ENCODE measurements at regions not wholly inside any gene's neighbourhood (a gene's known extent, or its start where the extent isn't known, plus 50 kb on each side); places are given as distances from the start of the nearest gene placed in this dataset.

- no peak for TF ChIP-seq ZNF175 (tag by site-specific recombination; IDR thresholded peaks at IDR 0.05)
- no peak for TF ChIP-seq YY1 (tag by site-specific recombination; IDR thresholded peaks at IDR 0.05)
- no peak for TF ChIP-seq ZNF654 (tag by site-specific recombination; IDR thresholded peaks at IDR 0.05; ENCODE audit: low read depth)
- TF ChIP-seq, protein P1, sequence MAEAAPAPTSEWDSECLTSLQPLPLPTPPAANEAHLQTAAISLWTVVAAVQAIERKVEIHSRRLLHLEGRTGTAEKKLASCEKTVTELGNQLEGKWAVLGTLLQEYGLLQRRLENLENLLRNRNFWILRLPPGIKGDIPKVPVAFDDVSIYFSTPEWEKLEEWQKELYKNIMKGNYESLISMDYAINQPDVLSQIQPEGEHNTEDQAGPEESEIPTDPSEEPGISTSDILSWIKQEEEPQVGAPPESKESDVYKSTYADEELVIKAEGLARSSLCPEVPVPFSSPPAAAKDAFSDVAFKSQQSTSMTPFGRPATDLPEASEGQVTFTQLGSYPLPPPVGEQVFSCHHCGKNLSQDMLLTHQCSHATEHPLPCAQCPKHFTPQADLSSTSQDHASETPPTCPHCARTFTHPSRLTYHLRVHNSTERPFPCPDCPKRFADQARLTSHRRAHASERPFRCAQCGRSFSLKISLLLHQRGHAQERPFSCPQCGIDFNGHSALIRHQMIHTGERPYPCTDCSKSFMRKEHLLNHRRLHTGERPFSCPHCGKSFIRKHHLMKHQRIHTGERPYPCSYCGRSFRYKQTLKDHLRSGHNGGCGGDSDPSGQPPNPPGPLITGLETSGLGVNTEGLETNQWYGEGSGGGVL (tag by site-specific recombination; IDR thresholded peaks at IDR 0.05), result no peak
- no peak for TF ChIP-seq ZNF747 (tag by site-specific recombination; IDR thresholded peaks at IDR 0.05)
- no peak for TF ChIP-seq PRDM6 (tag by site-specific recombination; IDR thresholded peaks at IDR 0.05)
- TF ChIP-seq ZNF202 (tag by site-specific recombination; IDR thresholded peaks at IDR 0.05; ENCODE audit: borderline replicate concordance), result no peak
These were observed 102.4 kb upstream of the PARP8 start (continued) for GRCh38 chr5:50564079-50564478.

DNA sequence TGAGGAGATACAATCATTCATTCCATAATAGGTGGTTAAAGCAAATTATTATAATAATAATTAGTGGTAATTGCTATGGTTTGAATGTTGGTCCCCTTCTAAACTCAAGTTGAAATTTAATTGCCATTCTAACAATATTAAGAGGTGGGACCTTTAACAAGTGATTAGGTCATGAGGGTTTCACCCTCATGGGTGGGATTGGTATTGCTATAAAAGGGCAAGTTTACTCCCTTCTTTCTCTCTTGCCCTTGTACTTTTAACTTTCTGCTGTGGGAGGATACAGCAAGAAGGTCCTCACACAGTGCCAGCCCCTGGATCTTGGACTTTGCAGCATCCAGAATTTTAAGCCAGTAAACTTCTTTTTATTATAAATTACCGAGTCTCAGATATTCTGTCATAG, 101.9 kb upstream of the PARP8 start:
- no peaks in the 10 kb centered on the region for H3K36me3 ChIP-seq (ENCODE audit: control insufficient read depth in 2 of 2, insufficient read depth in 1 of 2, low read length in 2 of 2)
- POLR2A ChIA-PET, result no interaction called here
- H3K4me1 ChIP-seq (ENCODE audit: control insufficient read depth, insufficient read depth, low read length), result peaks cover 2% of the 10 kb centered on the region; the same call in 1 of the 2 replicates
- H3K4me3 ChIP-seq (ENCODE audit: low read depth, low read length), result no peak overlapping the region
- no peak for TF ChIP-seq ZNF596 (tag by site-specific recombination; IDR thresholded peaks at IDR 0.05)
- no peak for TF ChIP-seq ZNF664 (tag by site-specific recombination; IDR thresholded peaks at IDR 0.05)
- no peak for TF ChIP-seq ZNF18 (tag by site-specific recombination; IDR thresholded peaks at IDR 0.05)
- no peak for TF ChIP-seq ZNF654 (tag by site-specific recombination; IDR thresholded peaks at IDR 0.05; ENCODE audit: low read depth)
- no peak for TF ChIP-seq ZNF776 (tag by site-specific recombination; IDR thresholded peaks at IDR 0.05; ENCODE audit: borderline replicate concordance)
- TF ChIP-seq ZNF184 (tag by site-specific recombination; IDR thresholded peaks at IDR 0.05), result no peak
- TF ChIP-seq, protein P1 (tag by site-specific recombination; IDR thresholded peaks at IDR 0.05), result no peak
- no peak for TF ChIP-seq ZBTB21 (tag by site-specific recombination; IDR thresholded peaks at IDR 0.05)
- TF ChIP-seq GLIS1 (tag by site-specific recombination; IDR thresholded peaks at IDR 0.05), result no peak
- TF ChIP-seq, protein P2, sequence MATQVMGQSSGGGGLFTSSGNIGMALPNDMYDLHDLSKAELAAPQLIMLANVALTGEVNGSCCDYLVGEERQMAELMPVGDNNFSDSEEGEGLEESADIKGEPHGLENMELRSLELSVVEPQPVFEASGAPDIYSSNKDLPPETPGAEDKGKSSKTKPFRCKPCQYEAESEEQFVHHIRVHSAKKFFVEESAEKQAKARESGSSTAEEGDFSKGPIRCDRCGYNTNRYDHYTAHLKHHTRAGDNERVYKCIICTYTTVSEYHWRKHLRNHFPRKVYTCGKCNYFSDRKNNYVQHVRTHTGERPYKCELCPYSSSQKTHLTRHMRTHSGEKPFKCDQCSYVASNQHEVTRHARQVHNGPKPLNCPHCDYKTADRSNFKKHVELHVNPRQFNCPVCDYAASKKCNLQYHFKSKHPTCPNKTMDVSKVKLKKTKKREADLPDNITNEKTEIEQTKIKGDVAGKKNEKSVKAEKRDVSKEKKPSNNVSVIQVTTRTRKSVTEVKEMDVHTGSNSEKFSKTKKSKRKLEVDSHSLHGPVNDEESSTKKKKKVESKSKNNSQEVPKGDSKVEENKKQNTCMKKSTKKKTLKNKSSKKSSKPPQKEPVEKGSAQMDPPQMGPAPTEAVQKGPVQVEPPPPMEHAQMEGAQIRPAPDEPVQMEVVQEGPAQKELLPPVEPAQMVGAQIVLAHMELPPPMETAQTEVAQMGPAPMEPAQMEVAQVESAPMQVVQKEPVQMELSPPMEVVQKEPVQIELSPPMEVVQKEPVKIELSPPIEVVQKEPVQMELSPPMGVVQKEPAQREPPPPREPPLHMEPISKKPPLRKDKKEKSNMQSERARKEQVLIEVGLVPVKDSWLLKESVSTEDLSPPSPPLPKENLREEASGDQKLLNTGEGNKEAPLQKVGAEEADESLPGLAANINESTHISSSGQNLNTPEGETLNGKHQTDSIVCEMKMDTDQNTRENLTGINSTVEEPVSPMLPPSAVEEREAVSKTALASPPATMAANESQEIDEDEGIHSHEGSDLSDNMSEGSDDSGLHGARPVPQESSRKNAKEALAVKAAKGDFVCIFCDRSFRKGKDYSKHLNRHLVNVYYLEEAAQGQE (tag by site-specific recombination; IDR thresholded peaks at IDR 0.05), result no peak
- no peak for TF ChIP-seq ZNF510 (tag by site-specific recombination; IDR thresholded peaks at IDR 0.05; ENCODE audit: insufficient replicate concordance)
- no peak for TF ChIP-seq ZNF548 (tag by site-specific recombination; IDR thresholded peaks at IDR 0.05)
- no peak for TF ChIP-seq WT1 (tag by site-specific recombination; IDR thresholded peaks at IDR 0.05)
- no peak for TF ChIP-seq ZNF792 (tag by site-specific recombination; IDR thresholded peaks at IDR 0.05)
- TF ChIP-seq ZNF175 (tag by site-specific recombination; IDR thresholded peaks at IDR 0.05), result no peak
- TF ChIP-seq ZNF501 (tag by site-specific recombination; IDR thresholded peaks at IDR 0.05), result no peak
- no peak for TF ChIP-seq ZNF677 (tag by site-specific recombination; IDR thresholded peaks at IDR 0.05)
- TF ChIP-seq ZNF837 (tag by site-specific recombination; IDR thresholded peaks at IDR 0.05), result no peak
- no peak for TF ChIP-seq ZNF26 (tag by site-specific recombination; IDR thresholded peaks at IDR 0.05)
- no peak for TF ChIP-seq ZXDB (tag by site-specific recombination; IDR thresholded peaks at IDR 0.05)
- no peak overlapping the region for H3K27ac ChIP-seq (ENCODE audit: extremely low read depth, low read depth, low read length)
- H3K9me3 ChIP-seq (ENCODE audit: control insufficient read depth, insufficient read depth, low read depth, low read length), result no peaks in the 10 kb centered on the region
- CTCF ChIA-PET, result interaction anchor here (0.6 kb wide), 1 partner anchor 14 kb away, joined by 3 read pairs; no protein-coding TSS in a partner anchor
